ENCODE measurements at regions not wholly inside any gene's neighbourhood (a gene's known extent, or its start where the extent isn't known, plus 50 kb on each side); places are given as distances from the start of the nearest gene placed in this dataset.

GRCh38 chr13:62088165-62088564 lies 672.5 kb upstream of the PCDH20 start:
- no peak for DNase-seq

GRCh38 chr13:62087124-62087523 lies 671.5 kb upstream of the PCDH20 start:
- DNase-seq = no peak

- no peak for DNase-seq
Observed at GRCh38 chr13:62085337-62086229, 669.9 kb upstream of the PCDH20 start.

- DNase-seq = no peak
Observed at GRCh38 chr13:62084728-62085127, 669.1 kb upstream of the PCDH20 start.

GRCh38 chr13:62067821-62068220 lies 652.2 kb upstream of the PCDH20 start:
- no peak for DNase-seq

GRCh38 chr13:62065016-62065415 lies 649.4 kb upstream of the PCDH20 start:
- no peak for DNase-seq

GRCh38 chr13:62061751-62062150 lies 646.1 kb upstream of the PCDH20 start:
- no peak for DNase-seq

GRCh38 chr13:62060570-62060969 lies 644.9 kb upstream of the PCDH20 start:
- DNase-seq = no peak

GRCh38 chr13:62057286-62057685 lies 641.6 kb upstream of the PCDH20 start:
- DNase-seq = no peak

- no peak for DNase-seq
Observed at GRCh38 chr13:62049992-62050391, 634.3 kb upstream of the PCDH20 start.

GRCh38 chr13:62046512-62046911 lies 630.9 kb upstream of the PCDH20 start:
- DNase-seq = no peak

- no peak for DNase-seq
Observed at GRCh38 chr13:62043600-62043999, 628.0 kb upstream of the PCDH20 start.

- no peak for DNase-seq
Observed at GRCh38 chr13:62040806-62041205, 625.2 kb upstream of the PCDH20 start.

- no peak for DNase-seq
Observed at GRCh38 chr13:62040078-62040477, 624.4 kb upstream of the PCDH20 start.

- DNase-seq = no peak
Observed at GRCh38 chr13:62038214-62038613, 622.6 kb upstream of the PCDH20 start.

GRCh38 chr13:62035981-62036380 lies 620.3 kb upstream of the PCDH20 start:
- DNase-seq = no peak

GRCh38 chr13:62033934-62034333 lies 618.3 kb upstream of the PCDH20 start:
- DNase-seq = no peak

- no peak for DNase-seq
Observed at GRCh38 chr13:62022369-62022768, 606.7 kb upstream of the PCDH20 start.

GRCh38 chr13:62019858-62020257 lies 604.2 kb upstream of the PCDH20 start:
- no peak for DNase-seq

GRCh38 chr13:62014299-62014698 lies 598.6 kb upstream of the PCDH20 start:
- DNase-seq = no peak

- DNase-seq = no peak
Observed at GRCh38 chr13:62003452-62003851, 587.8 kb upstream of the PCDH20 start.

GRCh38 chr13:61994174-61994573 lies 578.5 kb upstream of the PCDH20 start:
- no peak for DNase-seq

GRCh38 chr13:61989978-61990377 lies 574.3 kb upstream of the PCDH20 start:
- DNase-seq = no peak

- no peak for DNase-seq
Observed at GRCh38 chr13:61988810-61989209, 573.2 kb upstream of the PCDH20 start.

- no peak for DNase-seq
Observed at GRCh38 chr13:61975001-61975400, 559.4 kb upstream of the PCDH20 start.
